ENCODE measurements at regions not wholly inside any gene's neighbourhood (a gene's known extent, or its start where the extent isn't known, plus 50 kb on each side); places are given as distances from the start of the nearest gene placed in this dataset.
"Not testable (repeated sequence)": the region's sequence is repeated elsewhere in the genome, so short reads cannot be mapped to it uniquely, and the experiment has no call there.

- no peak for DNase-seq (ENCODE audit: low read depth, low spot score)
- Histone ChIP-seq H3K27me3 (ENCODE audit: control insufficient read depth, insufficient read depth, low read length) (no peaks in the 10 kb centered on the region), H3K9me3 (ENCODE audit: control insufficient read depth, insufficient read depth, low read length) (no peaks in the 10 kb centered on the region), H3K36me3 (ENCODE audit: control insufficient read depth, insufficient read depth, low read length) (no peaks in the 10 kb centered on the region), H3K27ac (ENCODE audit: low read length) (no peak overlapping the region), H3K4me1 (ENCODE audit: control insufficient read depth, insufficient read depth, low read length) (no peaks in the 10 kb centered on the region), H3K4me3 (ENCODE audit: low read length) (no peak overlapping the region)
- WGBS (ENCODE audit: insufficient coverage, insufficient read length) = no CpG with 5 or more reads among the region's 2 CpGs
These were observed 106.5 kb upstream of the EGFLAM start for GRCh38 chr5:38151878-38152277.

DNA sequence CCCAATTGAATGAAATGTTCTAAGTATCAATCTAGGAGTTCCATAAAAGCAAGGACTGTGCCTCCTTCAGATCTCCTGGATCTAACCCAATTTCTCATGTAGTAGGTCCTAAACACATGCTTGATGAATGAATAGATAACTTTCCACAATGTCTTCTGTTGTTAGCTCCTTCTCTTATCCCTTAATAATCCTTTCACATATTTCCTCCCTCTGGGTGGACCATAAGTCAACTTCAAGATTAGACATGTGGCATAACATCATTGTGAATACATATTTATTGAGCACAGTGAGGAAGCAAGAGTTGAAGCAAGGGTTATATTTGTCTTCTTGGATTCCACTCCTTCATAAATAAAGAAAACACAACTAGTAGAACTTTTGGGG lies 108.6 kb upstream of the EGFLAM start:
- Histone ChIP-seq H3K36me3 (ENCODE audit: control insufficient read depth, insufficient read depth, low read length) (no peaks in the 10 kb centered on the region), H3K4me3 (ENCODE audit: low read length) (no peak overlapping the region), H3K27ac (ENCODE audit: low read length) (no peak overlapping the region), H3K9me3 (ENCODE audit: control insufficient read depth, insufficient read depth, low read length) (no peaks in the 10 kb centered on the region), H3K27me3 (ENCODE audit: control insufficient read depth, insufficient read depth, low read length) (no peaks in the 10 kb centered on the region), H3K4me1 (ENCODE audit: control insufficient read depth, insufficient read depth, low read length) (no peaks in the 10 kb centered on the region)
- DNase-seq (ENCODE audit: low read depth, low spot score) = no peak

DNA sequence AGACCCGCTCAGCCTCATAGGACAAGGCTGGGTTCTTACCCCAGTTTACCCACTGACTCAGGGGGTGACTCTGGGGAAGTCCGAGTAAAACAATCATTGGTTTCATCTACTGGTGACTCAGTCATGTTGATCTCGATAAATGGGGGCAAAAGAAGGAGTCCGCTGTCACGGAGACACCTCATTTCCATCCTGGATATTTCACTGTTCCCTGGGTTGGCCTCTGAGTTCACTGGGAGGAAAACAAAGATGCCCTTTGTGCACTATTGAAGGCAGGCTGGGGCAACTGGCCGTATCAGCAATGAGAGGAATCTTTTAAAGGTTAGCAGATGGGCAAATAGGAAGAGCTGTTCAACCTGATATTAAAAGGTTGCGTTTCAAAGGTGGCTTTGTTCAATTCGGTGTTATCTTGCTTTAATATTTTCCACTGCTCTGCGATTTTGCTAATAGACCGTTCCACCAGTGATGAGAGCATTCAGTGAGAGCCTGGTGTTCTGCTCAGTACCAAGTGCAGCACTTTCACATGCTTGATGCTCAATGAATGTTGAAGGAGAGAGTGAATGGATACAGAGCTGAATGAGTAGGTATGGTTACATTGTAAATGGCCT lies 110.2 kb upstream of the EGFLAM start:
- Histone ChIP-seq H3K4me3 (ENCODE audit: low read length) (no peak overlapping the region), H3K27ac (ENCODE audit: low read length) (no peak overlapping the region), H3K36me3 (ENCODE audit: control insufficient read depth, insufficient read depth, low read length) (no peaks in the 10 kb centered on the region), H3K9me3 (ENCODE audit: control insufficient read depth, insufficient read depth, low read length) (no peaks in the 10 kb centered on the region), H3K27me3 (ENCODE audit: control insufficient read depth, insufficient read depth, low read length) (no peaks in the 10 kb centered on the region), H3K4me1 (ENCODE audit: control insufficient read depth, insufficient read depth, low read length) (no peaks in the 10 kb centered on the region)
- WGBS (ENCODE audit: insufficient coverage, insufficient read length) = no CpG with 5 or more reads among the region's 10 CpGs
- DNase-seq (ENCODE audit: low read depth, low spot score) = no peak

- Histone ChIP-seq H3K36me3 (ENCODE audit: control insufficient read depth, insufficient read depth, low read length) (no peaks in the 10 kb centered on the region), H3K9me3 (ENCODE audit: control insufficient read depth, insufficient read depth, low read length) (no peaks in the 10 kb centered on the region), H3K4me3 (ENCODE audit: low read length) (no peak overlapping the region), H3K27ac (ENCODE audit: low read length) (no peak overlapping the region), H3K4me1 (ENCODE audit: control insufficient read depth, insufficient read depth, low read length) (no peaks in the 10 kb centered on the region), H3K27me3 (ENCODE audit: control insufficient read depth, insufficient read depth, low read length) (no peaks in the 10 kb centered on the region)
- WGBS (ENCODE audit: insufficient coverage, insufficient read length) = no CpG with 5 or more reads among the region's 3 CpGs
- no peak for DNase-seq (ENCODE audit: low read depth, low spot score)
These were observed 115.0 kb upstream of the EGFLAM start for GRCh38 chr5:38143384-38143783.

DNA sequence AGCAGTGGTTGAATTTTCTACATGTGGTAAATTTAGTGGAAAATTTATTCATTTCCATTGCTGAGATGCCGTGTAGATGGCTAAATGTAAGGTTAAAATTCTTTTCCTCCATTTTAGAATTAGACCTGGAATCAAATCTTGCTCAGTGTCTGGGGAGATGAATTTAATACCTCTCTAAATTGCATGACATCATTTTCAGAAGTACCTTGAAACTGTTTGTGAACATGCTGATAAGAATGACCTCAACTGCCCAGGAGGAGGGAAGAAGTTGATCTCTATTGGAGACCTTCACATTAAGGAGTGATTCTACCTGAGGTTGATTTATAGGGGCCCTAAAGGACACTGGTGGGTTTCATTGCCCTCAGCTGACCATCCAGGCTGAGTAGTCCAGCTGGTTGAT lies 116.7 kb upstream of the EGFLAM start:
- Histone ChIP-seq H3K4me1 (ENCODE audit: control insufficient read depth, insufficient read depth, low read length) (no peaks in the 10 kb centered on the region), H3K4me3 (ENCODE audit: low read length) (no peak overlapping the region), H3K27me3 (ENCODE audit: control insufficient read depth, insufficient read depth, low read length) (no peaks in the 10 kb centered on the region), H3K36me3 (ENCODE audit: control insufficient read depth, insufficient read depth, low read length) (no peaks in the 10 kb centered on the region), H3K27ac (ENCODE audit: low read length) (no peak overlapping the region), H3K9me3 (ENCODE audit: control insufficient read depth, insufficient read depth, low read length) (no peaks in the 10 kb centered on the region)
- no peak for DNase-seq (ENCODE audit: low read depth, low spot score)
- WGBS (ENCODE audit: insufficient coverage, insufficient read length) = no CpG with 5 or more reads among the region's 1 CpG

- H3K9me3 ChIP-seq (ENCODE audit: control insufficient read depth, insufficient read depth, low read length) = no peaks in the 10 kb centered on the region
- no peak for DNase-seq (ENCODE audit: low read depth, low spot score)
- WGBS (ENCODE audit: insufficient coverage, insufficient read length) = no CpG with 5 or more reads among the region's 5 CpGs
- H3K4me1 ChIP-seq (ENCODE audit: control insufficient read depth, insufficient read depth, low read length) = no peaks in the 10 kb centered on the region; the same call in 1 of the 2 replicates
- H3K27me3 ChIP-seq (ENCODE audit: control insufficient read depth, insufficient read depth, low read length) = no peaks in the 10 kb centered on the region
- no peak overlapping the region for H3K4me3 ChIP-seq (ENCODE audit: low read length)
- H3K27ac ChIP-seq (ENCODE audit: low read length) = no peak overlapping the region
- H3K36me3 ChIP-seq (ENCODE audit: control insufficient read depth, insufficient read depth, low read length) = no peaks in the 10 kb centered on the region
These were observed 119.8 kb upstream of the EGFLAM start for GRCh38 chr5:38138574-38138973.

GRCh38 chr5:38135486-38136039 lies 122.8 kb upstream of the EGFLAM start:
- DNase-seq (ENCODE audit: low read depth, low spot score) = no peak
- Histone ChIP-seq H3K4me3 (ENCODE audit: low read length) (no peak overlapping the region), H3K9me3 (ENCODE audit: control insufficient read depth, insufficient read depth, low read length) (no peaks in the 10 kb centered on the region), H3K36me3 (ENCODE audit: control insufficient read depth, insufficient read depth, low read length) (no peaks in the 10 kb centered on the region), H3K27ac (ENCODE audit: low read length) (no peak overlapping the region), H3K4me1 (ENCODE audit: control insufficient read depth, insufficient read depth, low read length) (no peaks in the 10 kb centered on the region; the same call in 1 of the 2 replicates), H3K27me3 (ENCODE audit: control insufficient read depth, insufficient read depth, low read length) (no peaks in the 10 kb centered on the region)
- no CpG with 5 or more reads among the region's 9 CpGs for WGBS (ENCODE audit: insufficient coverage, insufficient read length)

DNA sequence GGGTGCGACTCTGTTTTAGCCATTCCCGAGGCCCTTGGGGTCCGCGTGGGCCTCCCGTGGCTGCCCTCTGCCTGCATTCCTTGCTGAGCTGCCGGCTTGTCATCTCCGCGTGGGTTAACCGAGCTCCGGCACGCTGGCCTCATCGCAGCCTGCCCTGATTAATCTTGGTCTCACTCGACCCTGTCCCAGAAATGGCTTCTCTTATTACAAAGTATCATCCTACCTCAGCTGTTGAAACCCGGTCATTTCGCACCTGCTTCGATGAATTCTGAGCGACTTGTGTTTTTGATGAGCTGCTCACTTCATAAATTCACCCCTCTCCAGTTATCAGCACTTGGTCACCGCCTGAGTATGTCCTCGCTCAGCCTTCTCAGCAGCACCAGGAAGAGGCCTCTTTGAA lies 123.5 kb upstream of the EGFLAM start:
- H3K27ac ChIP-seq (ENCODE audit: low read length) = no peak overlapping the region
- H3K4me3 ChIP-seq (ENCODE audit: low read length) = no peak overlapping the region
- WGBS (ENCODE audit: insufficient coverage, insufficient read length) = no CpG with 5 or more reads among the region's 19 CpGs
- H3K9me3 ChIP-seq (ENCODE audit: control insufficient read depth, insufficient read depth, low read length) = no peaks in the 10 kb centered on the region
- DNase-seq (ENCODE audit: low read depth, low spot score) = no peak
- no peaks in the 10 kb centered on the region; the same call in 1 of the 2 replicates for H3K4me1 ChIP-seq (ENCODE audit: control insufficient read depth, insufficient read depth, low read length)
- no peaks in the 10 kb centered on the region for H3K36me3 ChIP-seq (ENCODE audit: control insufficient read depth, insufficient read depth, low read length)
- no peaks in the 10 kb centered on the region for H3K27me3 ChIP-seq (ENCODE audit: control insufficient read depth, insufficient read depth, low read length)

DNA sequence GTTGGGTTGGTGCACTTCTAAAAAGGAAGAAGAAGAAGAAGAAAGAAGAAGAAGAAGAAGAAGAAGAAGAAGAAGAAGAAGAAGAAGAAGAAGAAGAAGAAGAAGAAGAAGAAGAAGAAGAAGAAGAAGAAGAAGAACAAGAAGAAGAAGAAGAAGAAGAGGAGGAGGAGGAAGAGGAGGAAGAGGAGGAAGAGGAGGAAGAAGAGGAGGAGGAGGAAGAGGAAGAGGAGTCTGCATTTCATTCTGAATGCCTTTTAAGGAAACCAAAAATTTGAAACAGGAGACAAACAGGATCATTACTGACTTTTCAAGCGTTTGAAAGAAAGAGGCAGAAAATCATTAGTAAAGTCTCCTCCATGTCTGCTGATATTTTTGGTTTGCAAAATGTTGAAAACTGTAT lies 124.1 kb upstream of the EGFLAM start:
- not testable (repeated sequence) for DNase-seq (ENCODE audit: low read depth, low spot score); H3K36me3 ChIP-seq (ENCODE audit: control insufficient read depth, insufficient read depth, low read length); H3K9me3 ChIP-seq (ENCODE audit: control insufficient read depth, insufficient read depth, low read length); H3K4me3 ChIP-seq (ENCODE audit: low read length); H3K4me1 ChIP-seq (ENCODE audit: control insufficient read depth, insufficient read depth, low read length); H3K27ac ChIP-seq (ENCODE audit: low read length); H3K27me3 ChIP-seq (ENCODE audit: control insufficient read depth, insufficient read depth, low read length)
- WGBS (ENCODE audit: insufficient coverage, insufficient read length) = no CpG with 5 or more reads among the region's 1 CpG

- H3K4me1 ChIP-seq (ENCODE audit: control insufficient read depth, insufficient read depth, low read length) = no peaks in the 10 kb centered on the region; the same call in none of the 2 replicates
- H3K4me3 ChIP-seq (ENCODE audit: low read length) = no peak overlapping the region
- no peaks in the 10 kb centered on the region for H3K27me3 ChIP-seq (ENCODE audit: control insufficient read depth, insufficient read depth, low read length)
- H3K9me3 ChIP-seq (ENCODE audit: control insufficient read depth, insufficient read depth, low read length) = no peaks in the 10 kb centered on the region
- no peak overlapping the region for H3K27ac ChIP-seq (ENCODE audit: low read length)
- WGBS (ENCODE audit: insufficient coverage, insufficient read length) = no CpG with 5 or more reads among the region's 4 CpGs
- no peaks in the 10 kb centered on the region for H3K36me3 ChIP-seq (ENCODE audit: control insufficient read depth, insufficient read depth, low read length)
- no peak for DNase-seq (ENCODE audit: low read depth, low spot score)
These were observed 126.7 kb upstream of the EGFLAM start for GRCh38 chr5:38131686-38132085.

- WGBS (ENCODE audit: insufficient coverage, insufficient read length) = no CpG with 5 or more reads among the region's 1 CpG
These were observed 134.0 kb upstream of the EGFLAM start for GRCh38 chr5:38124321-38124720.

More at GRCh38 chr5:38124321-38124720, 134.0 kb upstream of the EGFLAM start:
- H3K9me3 ChIP-seq (ENCODE audit: control insufficient read depth, insufficient read depth, low read length) = no peaks in the 10 kb centered on the region
- H3K4me3 ChIP-seq (ENCODE audit: low read length) = no peak overlapping the region
- H3K36me3 ChIP-seq (ENCODE audit: control insufficient read depth, insufficient read depth, low read length) = no peaks in the 10 kb centered on the region
- no peaks in the 10 kb centered on the region for H3K27me3 ChIP-seq (ENCODE audit: control insufficient read depth, insufficient read depth, low read length)
- DNase-seq (ENCODE audit: low read depth, low spot score) = no peak
- H3K4me1 ChIP-seq (ENCODE audit: control insufficient read depth, insufficient read depth, low read length) = no peaks in the 10 kb centered on the region; the same call in 1 of the 2 replicates
- no peak overlapping the region for H3K27ac ChIP-seq (ENCODE audit: low read length)

Measured in iPS DF 6.9 (cell line).